SH-SY5Y (cell line): ENCODE measurements at regions not wholly inside any gene's neighbourhood (a gene's known extent, or its start where the extent isn't known, plus 50 kb on each side); places are given as distances from the start of the nearest gene placed in this dataset.

Experiments
- GATA2 ChIP-seq: IDR thresholded peaks from 2 replicates; pipeline ENCODE4 v1.6.1; 2011; ENCODE audit warnings: mild to moderate bottlenecking, low read depth, low read length
- GATA3 ChIP-seq: IDR thresholded peaks from 2 replicates; pipeline ENCODE4 v1.6.1; 2011; ENCODE audit warnings: low read depth, mild to moderate bottlenecking, low read length, moderate library complexity

GRCh38 chr2:185417111-185417510 is 321.5 kb upstream of the FSIP2 start:
- no peak for TF ChIP-seq GATA3
- no peak for TF ChIP-seq GATA2
